RWPE2 (cell line): ENCODE measurements at regions not wholly inside any gene's neighbourhood (a gene's known extent, or its start where the extent isn't known, plus 50 kb on each side); places are given as distances from the start of the nearest gene placed in this dataset.
A peak's percentile ranks its signal among the peaks of the same experiment; 100 is the strongest.

ENCODE experiments used
- ATAC-seq: fragments of 200-7000 bp; cut with Tn5 transposase; 3 replicates; pipeline ENCODE4 v1.9.1; 2021; ENCODE audit warnings: low read depth
- DNase-seq: peaks from one replicate; pipeline ENCODE4 v3.0.0-alpha.2; 2020; ENCODE audit warnings: low spot score
- H3K27ac ChIP-seq: fragments of 450-650 bp; 2 replicates; pipeline ENCODE4 v1.5.1; 2017; ENCODE audit warnings: mild to moderate bottlenecking; ENCODE audit not compliant: poor library complexity, severe bottlenecking
- H3K27me3 ChIP-seq: fragments of 250-450 bp; sonication (Bioruptor Pico); 2 replicates; pipeline ENCODE4 v1.5.1; 2021; ENCODE audit warnings: mild to moderate bottlenecking, moderate library complexity; ENCODE audit not compliant: insufficient read depth, poor library complexity, severe bottlenecking
- H3K36me3 ChIP-seq: fragments of 250-450 bp; sonication (Bioruptor Pico); 2 replicates; pipeline ENCODE4 v1.5.1; 2020; ENCODE audit warnings: low read depth, mild to moderate bottlenecking, moderate library complexity
- H3K4me1 ChIP-seq: fragments of 250-450 bp; sonication (Bioruptor Pico); 2 replicates; pipeline ENCODE4 v1.5.1; 2021; ENCODE audit warnings: mild to moderate bottlenecking, moderate library complexity; ENCODE audit not compliant: insufficient read depth, poor library complexity, severe bottlenecking
- H3K4me3 ChIP-seq: fragments of 250-450 bp; sonication (Bioruptor Pico); 2 replicates; pipeline ENCODE4 v1.5.1; 2021; ENCODE audit warnings: mild to moderate bottlenecking, moderate library complexity; ENCODE audit not compliant: severe bottlenecking
- H3K9me3 ChIP-seq: fragments of 250-450 bp; sonication (Bioruptor Pico); 2 replicates; pipeline ENCODE4 v1.5.1; 2021; ENCODE audit warnings: mild to moderate bottlenecking, moderate library complexity; ENCODE audit not compliant: severe bottlenecking
- CTCF ChIP-seq: fragments of 450-650 bp; IDR thresholded peaks from one replicate; pipeline ENCODE4 v1.5.1; 2017; ENCODE audit warnings: mild to moderate bottlenecking, moderate library complexity; ENCODE audit not compliant: poor library complexity, severe bottlenecking

GRCh38 chr3:88896026-88896425 is 211.4 kb upstream of the EPHA3 start:
- no peak for DNase-seq
- Histone ChIP-seq H3K27ac (no peak overlapping the region), H3K27me3 (no peaks in the 10 kb centered on the region), H3K4me1 (no peaks in the 10 kb centered on the region), H3K9me3 (no peaks in the 10 kb centered on the region), H3K36me3 (no peaks in the 10 kb centered on the region), H3K4me3 (no peak overlapping the region)
- 0 out of 3 replicates have a peak, but pooled peaks have one; percentile 45 for ATAC-seq
- TF ChIP-seq CTCF, result no peak

GRCh38 chr3:88912294-88912877 is 195.0 kb upstream of the EPHA3 start:
- Histone ChIP-seq H3K27me3 (no peaks in the 10 kb centered on the region), H3K9me3 (no peaks in the 10 kb centered on the region), H3K27ac (no peak overlapping the region), H3K4me1 (no peaks in the 10 kb centered on the region), H3K36me3 (no peaks in the 10 kb centered on the region), H3K4me3 (no peak overlapping the region)
- TF ChIP-seq CTCF, result no peak
- DNase-seq (no peak), ATAC-seq (no peak)

- Histone ChIP-seq H3K9me3 (no peaks in the 10 kb centered on the region), H3K27me3 (no peaks in the 10 kb centered on the region), H3K4me3 (no peak overlapping the region), H3K4me1 (no peaks in the 10 kb centered on the region), H3K36me3 (no peaks in the 10 kb centered on the region), H3K27ac (no peak overlapping the region)
- no peak for DNase-seq
- no peak for ATAC-seq
- TF ChIP-seq CTCF, result no peak
These were observed 188.6 kb upstream of the EPHA3 start for GRCh38 chr3:88918841-88919240.

GRCh38 chr3:88921986-88922385 is 185.4 kb upstream of the EPHA3 start:
- H3K9me3 ChIP-seq, result no peaks in the 10 kb centered on the region
- H3K27ac ChIP-seq, result no peak overlapping the region
- H3K27me3 ChIP-seq, result no peaks in the 10 kb centered on the region
- ATAC-seq (no peak), DNase-seq (no peak)
- TF ChIP-seq CTCF, result no peak
- no peaks in the 10 kb centered on the region for H3K4me1 ChIP-seq
- H3K36me3 ChIP-seq, result no peaks in the 10 kb centered on the region
- H3K4me3 ChIP-seq, result no peak overlapping the region

- H3K4me1 ChIP-seq, result no peaks in the 10 kb centered on the region
- no peak overlapping the region for H3K4me3 ChIP-seq
- H3K27ac ChIP-seq, result no peak overlapping the region
- ATAC-seq, result no peak
- no peak for DNase-seq
- no peak for TF ChIP-seq CTCF
- no peaks in the 10 kb centered on the region for H3K27me3 ChIP-seq
- H3K9me3 ChIP-seq, result no peaks in the 10 kb centered on the region
- no peaks in the 10 kb centered on the region for H3K36me3 ChIP-seq
These were observed 181.2 kb upstream of the EPHA3 start for GRCh38 chr3:88926221-88926620.
